ENCODE measurements at regions not wholly inside any gene's neighbourhood (a gene's known extent, or its start where the extent isn't known, plus 50 kb on each side); places are given as distances from the start of the nearest gene placed in this dataset.

- no peak for TF ChIP-seq CTCF (IDR thresholded peaks at IDR 0.05)
- TF ChIP-seq EZH2 (IDR thresholded peaks at IDR 0.05) = no peak
- TF ChIP-seq EZH2phosphoT487 (IDR thresholded peaks at IDR 0.05) = no peak
These were observed 87.1 kb upstream of the SELENOP start for GRCh38 chr5:42898760-42899159.
